Left cardiac atrium (tissue), 4 donors: ENCODE measurements at regions not wholly inside any gene's neighbourhood (a gene's known extent, or its start where the extent isn't known, plus 50 kb on each side); places are given as distances from the start of the nearest gene placed in this dataset.

Experiments
- ATAC-seq, 2 donors: fragments of 200-7000 bp; cut with Tn5 transposase; one replicate each; pipeline ENCODE4 v1.9.1; 2020; ENCODE audit warnings: mild to moderate bottlenecking in 2 of 2, moderate library complexity in 2 of 2
- DNase-seq: peaks from one replicate; pipeline ENCODE4 v3.0.0-alpha.2; 2020
- intact Hi-C, 2 donors: fragments of 100-400 bp; cut with DNase I; formaldehyde crosslinking; loops; one replicate each; pipeline versions ENCODE4 v1.14.1 to v1.15.1; 2022 to 2023
- donor health status: DM: no; HTN: yes; CAD: no.
- donor health status: DM: no; HTN: yes; CAD: no; lungs with severe emphysema.
- donor health status: DM: yes; HTN: yes; CAD: no.
- donor health status: Dilated cardiomyopathy.

GRCh38 chr6:1507251-1507650 is 102.5 kb upstream of the FOXC1 start:
- intact Hi-C loops, result no loop called here
- no peak for DNase-seq
- ATAC-seq, result no peak

- intact Hi-C loops, result no loop called here
- DNase-seq (no peak), ATAC-seq (no peak)
Observed at GRCh38 chr6:1509241-1509640, 100.5 kb upstream of the FOXC1 start.

- intact Hi-C loops, result no loop called here
- DNase-seq (no peak), ATAC-seq (no peak)
Observed at GRCh38 chr6:1510239-1510638, 99.5 kb upstream of the FOXC1 start.

GRCh38 chr6:1513215-1513780 is 96.4 kb upstream of the FOXC1 start:
- ATAC-seq, result no peak
- intact Hi-C loops, result no loop called here
- DNase-seq, result no peak

- no peak for ATAC-seq
- DNase-seq, result no peak
- intact Hi-C loops, result no loop called here
Observed at GRCh38 chr6:1514078-1514477, 95.6 kb upstream of the FOXC1 start.

- intact Hi-C loops, result no loop called here
- ATAC-seq (no peak), DNase-seq (no peak)
Observed at GRCh38 chr6:1515280-1515679, 94.4 kb upstream of the FOXC1 start.

- DNase-seq, result no peak
- intact Hi-C loops, result no loop called here
- no peak for ATAC-seq
Observed at GRCh38 chr6:1515781-1516180, 93.9 kb upstream of the FOXC1 start.

GRCh38 chr6:1516742-1517520 is 92.8 kb upstream of the FOXC1 start:
- DNase-seq, result no peak
- ATAC-seq, result no peak
- intact Hi-C loops, result no loop called here

GRCh38 chr6:1518855-1519254 is 90.9 kb upstream of the FOXC1 start:
- intact Hi-C loops, result no loop called here
- ATAC-seq (no peak), DNase-seq (no peak)

GRCh38 chr6:1519597-1519996 is 90.1 kb upstream of the FOXC1 start:
- ATAC-seq (no peak), DNase-seq (no peak)
- intact Hi-C loops, result no loop called here

- no peak for DNase-seq
- intact Hi-C loops, result no loop called here
- no peak for ATAC-seq
Observed at GRCh38 chr6:1522779-1523178, 86.9 kb upstream of the FOXC1 start.

- DNase-seq, result peak; percentile 84
- ATAC-seq, result peak; percentile 73 to 79
- intact Hi-C loops, result no loop called here
Observed at GRCh38 chr6:1524040-1524480, 85.7 kb upstream of the FOXC1 start.

- ATAC-seq, result no peak
- no peak for DNase-seq
- intact Hi-C loops, result no loop called here
Observed at GRCh38 chr6:1525364-1526038, 84.2 kb upstream of the FOXC1 start.

GRCh38 chr6:1526398-1527072 is 83.2 kb upstream of the FOXC1 start:
- DNase-seq, result no peak
- intact Hi-C loops, result no loop called here
- ATAC-seq, result peak; percentile 6 to 67

- DNase-seq (peak; percentile 47), ATAC-seq (peak; percentile 70 to 75)
- intact Hi-C loops, result no loop called here
Observed at GRCh38 chr6:1527073-1527457, 82.7 kb upstream of the FOXC1 start.

- ATAC-seq, result no peak
- no peak for DNase-seq
- intact Hi-C loops, result no loop called here
Observed at GRCh38 chr6:1535295-1535694, 74.4 kb upstream of the FOXC1 start.

GRCh38 chr6:1536526-1537429 is 72.9 kb upstream of the FOXC1 start:
- no peak for DNase-seq
- intact Hi-C loops, result no loop called here
- ATAC-seq, result no peak

- DNase-seq (no peak), ATAC-seq (no peak)
- intact Hi-C loops, result no loop called here
Observed at GRCh38 chr6:1538369-1538768, 71.3 kb upstream of the FOXC1 start.

GRCh38 chr6:1538810-1539478 is 70.8 kb upstream of the FOXC1 start:
- DNase-seq, result no peak
- intact Hi-C loops, result no loop called here
- peak in 1 of 2 donors; percentile 19 for ATAC-seq
